ENCODE measurements at regions not wholly inside any gene's neighbourhood (a gene's known extent, or its start where the extent isn't known, plus 50 kb on each side); places are given as distances from the start of the nearest gene placed in this dataset.

DNA sequence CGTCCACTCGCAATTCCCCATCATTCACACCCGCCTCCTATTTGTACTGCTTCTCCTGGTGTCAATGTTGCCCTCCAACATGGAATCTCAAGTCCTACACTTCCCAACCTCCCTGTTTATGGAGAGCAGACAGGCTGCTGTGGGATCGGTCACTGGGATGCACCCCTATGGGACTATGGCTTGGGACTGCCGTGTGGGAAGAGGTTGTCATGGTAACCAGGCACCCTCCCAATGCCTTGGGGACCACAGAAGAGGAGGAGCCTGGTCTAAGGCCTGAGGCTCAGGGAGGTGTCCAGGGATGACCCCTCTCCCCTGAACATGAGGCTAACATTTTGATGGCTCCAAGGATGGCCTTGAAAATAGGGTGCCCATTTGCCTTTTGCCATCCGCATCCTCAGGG is 116.6 kb upstream of the CST7 start:
- TF ChIP-seq CTCF (conservative IDR thresholded peaks at IDR 0.05; ENCODE audit: low read depth, low read length) (no peak), RAD21 (IDR thresholded peaks at IDR 0.05; ENCODE audit: low read length) (no peak), RFX5 (IDR thresholded peaks at IDR 0.05; ENCODE audit: low read depth, low read length) (no peak), POLR2A (IDR thresholded peaks at IDR 0.05; ENCODE audit: low read depth, low read length) (no peak), CHD1 (IDR thresholded peaks at IDR 0.05; ENCODE audit: low read depth, low read length) (no peak), SMC3 (IDR thresholded peaks at IDR 0.05; ENCODE audit: low read depth, low read length) (no peak), CEBPB (IDR thresholded peaks at IDR 0.05; ENCODE audit: low read depth, low read length) (no peak)
